IMR-90 (cell line): ENCODE measurements at regions not wholly inside any gene's neighbourhood (a gene's known extent, or its start where the extent isn't known, plus 50 kb on each side); places are given as distances from the start of the nearest gene placed in this dataset.

Experiments used
- ATAC-seq: fragments of 200-7000 bp; cut with Tn5 transposase; 2 replicates; pipeline ENCODE4 v1.9.1; 2020; ENCODE audit warnings: low read depth, mild to moderate bottlenecking, moderate library complexity
- BruUV-seq: library from RNA; stranded (reverse); fragments of 400-500 nt; replicated peaks from 2 replicates; lab custom pipeline; 2021; lab: Mats Ljungman, UMichigan
- CTCF ChIA-PET: fragments of 300-600 bp; formaldehyde crosslinking; extraction: SDS; loops from one replicate; lab custom pipeline; 2021; ENCODE audit warnings: antibody characterized with exemption; lab: Yijun Ruan, JAX
- POLR2A ChIA-PET: fragments of 300-600 bp; sonication (Branson Sonifier 250); formaldehyde crosslinking; loops from one replicate; lab custom pipeline; 2022; ENCODE audit warnings: antibody characterized with exemption; ENCODE audit not compliant: unreplicated experiment; lab: Charles Lee
- DNase-seq: peaks from one replicate; pipeline ENCODE4 v3.0.0; 2013
- H2AFZ ChIP-seq: replicated peaks from 2 replicates; pipeline ENCODE3; 2013; ENCODE audit warnings: low read length, mild to moderate bottlenecking; ENCODE audit not compliant: poor library complexity
- H2AK5ac ChIP-seq: 2 replicates; pipeline ENCODE4 v1.6.1; 2013; ENCODE audit warnings: low read depth, low read length, inconsistent platforms
- H2AK9ac ChIP-seq: replicated peaks from 2 replicates; pipeline ENCODE3; 2013; ENCODE audit warnings: mild to moderate bottlenecking, low read depth, low read length, moderate library complexity; ENCODE audit not compliant: poor library complexity
- H2BK120ac ChIP-seq: 2 replicates; pipeline ENCODE4 v1.6.1; 2013; ENCODE audit warnings: low read depth, low read length, inconsistent platforms
- H2BK15ac ChIP-seq: 3 replicates; pipeline ENCODE4 v1.6.1; 2013; ENCODE audit warnings: low read depth, low read length, inconsistent platforms
- H2BK20ac ChIP-seq: 2 replicates; pipeline ENCODE4 v1.6.1; 2013; ENCODE audit warnings: low read depth, mild to moderate bottlenecking, inconsistent platforms, low read length, moderate library complexity
- H2BK5ac ChIP-seq: 2 replicates; pipeline ENCODE4 v1.6.1; 2013; ENCODE audit warnings: mild to moderate bottlenecking, low read depth, low read length, inconsistent platforms; ENCODE audit not compliant: poor library complexity, severe bottlenecking
- H3K14ac ChIP-seq: replicated peaks from 2 replicates; pipeline ENCODE4 v1.6.1; 2013; ENCODE audit warnings: low read depth, low read length, inconsistent platforms
- H3K18ac ChIP-seq: 2 replicates; pipeline ENCODE4 v1.6.1; 2013; ENCODE audit warnings: low read depth, low read length, control low read depth
- H3K23ac ChIP-seq: 2 replicates; pipeline ENCODE4 v1.6.1; 2013; ENCODE audit warnings: low read depth, low read length, inconsistent platforms
- H3K27ac ChIP-seq: 2 replicates; pipeline ENCODE4 v1.5.1; 2013; ENCODE audit warnings: mild to moderate bottlenecking, control low read depth, low read length; ENCODE audit not compliant: insufficient read depth
- H3K27me3 ChIP-seq: 2 replicates; pipeline ENCODE4 v1.6.1; 2013; ENCODE audit warnings: low read length; ENCODE audit not compliant: control insufficient read depth, insufficient read depth
- H3K36me3 ChIP-seq: 2 replicates; pipeline ENCODE4 v1.6.1; 2013; ENCODE audit warnings: low read length, mixed read lengths; ENCODE audit not compliant: control insufficient read depth, insufficient read depth
- H3K4ac ChIP-seq: 2 replicates; pipeline ENCODE4 v1.6.1; 2013; ENCODE audit warnings: low read depth, low read length, inconsistent platforms
- H3K4me1 ChIP-seq: 2 replicates; pipeline ENCODE4 v1.6.1; 2013; ENCODE audit warnings: low read length, mixed read lengths; ENCODE audit not compliant: control insufficient read depth, insufficient read depth
- H3K4me2 ChIP-seq: 2 replicates; pipeline ENCODE4 v1.6.1; 2013; ENCODE audit warnings: low read depth, mild to moderate bottlenecking, control low read depth, low read length, moderate library complexity
- H3K4me3 ChIP-seq: 2 replicates; pipeline ENCODE4 v1.5.1; 2013; ENCODE audit warnings: low read depth, mild to moderate bottlenecking, control low read depth, low read length, moderate library complexity; ENCODE audit not compliant: insufficient read depth
- H3K56ac ChIP-seq: 2 replicates; pipeline ENCODE4 v1.6.1; 2013; ENCODE audit warnings: low read length, inconsistent platforms; ENCODE audit not compliant: insufficient read depth; ENCODE audit errors: extremely low read depth
- H3K79me1 ChIP-seq, 2 experiments: 2 replicates each; pipeline ENCODE4 v1.6.1; 2013; ENCODE audit warnings: low read length in 2 of 2, inconsistent platforms in 1 of 2, low read depth in 1 of 2
- H3K9ac ChIP-seq: 2 replicates; pipeline ENCODE4 v1.6.1; 2013; ENCODE audit warnings: low read depth, low read length, control low read depth
- H3K9me1 ChIP-seq: 2 replicates; pipeline ENCODE4 v1.6.1; 2013; ENCODE audit warnings: low read length, inconsistent platforms; ENCODE audit not compliant: insufficient read depth
- H3K9me3 ChIP-seq: 2 replicates; pipeline ENCODE4 v1.6.1; 2013; ENCODE audit warnings: low read length; ENCODE audit not compliant: control insufficient read depth, insufficient read depth
- H4K20me1 ChIP-seq: 2 replicates; pipeline ENCODE4 v1.6.1; 2013; ENCODE audit warnings: low read length, inconsistent platforms; ENCODE audit not compliant: insufficient read depth
- H4K5ac ChIP-seq: 2 replicates; pipeline ENCODE4 v1.6.1; 2013; ENCODE audit warnings: mild to moderate bottlenecking, low read depth, low read length, control low read depth
- H4K8ac ChIP-seq, 2 experiments: 2 replicates each; pipeline ENCODE4 v1.6.1; 2013; ENCODE audit warnings: low read depth in 2 of 2, low read length in 2 of 2, control low read depth in 1 of 2, inconsistent platforms in 1 of 2
- H4K91ac ChIP-seq: 2 replicates; pipeline ENCODE4 v1.6.1; 2013; ENCODE audit warnings: low read depth, low read length, inconsistent platforms; ENCODE audit not compliant: insufficient read depth
- BHLHE40 ChIP-seq: fragments of 150-350 bp; IDR thresholded peaks from 2 replicates; pipeline ENCODE4 v1.6.1; 2016; ENCODE audit warnings: mild to moderate bottlenecking, low read depth, low read length
- CEBPB ChIP-seq: IDR thresholded peaks from 2 replicates; pipeline ENCODE4 v1.6.1; 2012; ENCODE audit warnings: low read depth, low read length, improper control_type of control experiment
- CHD1 ChIP-seq: IDR thresholded peaks from 2 replicates; pipeline ENCODE4 v1.6.1; 2012; ENCODE audit warnings: low read depth, low read length, improper control_type of control experiment
- CTCF ChIP-seq: conservative IDR thresholded peaks from 2 replicates; pipeline ENCODE4 v1.5.1; 2012; ENCODE audit warnings: mild to moderate bottlenecking, low read depth, low read length, improper control_type of control experiment
- ELK1 ChIP-seq: fragments of 150-350 bp; IDR thresholded peaks from 2 replicates; pipeline ENCODE4 v1.6.1; 2016; ENCODE audit warnings: low read depth, mild to moderate bottlenecking, low read length, moderate library complexity, borderline replicate concordance
- FOS ChIP-seq: fragments of 150-350 bp; IDR thresholded peaks from 2 replicates; pipeline ENCODE4 v1.6.1; 2016; ENCODE audit warnings: low read depth, low read length
- MAFK ChIP-seq: IDR thresholded peaks from 2 replicates; pipeline ENCODE4 v1.6.1; 2012; ENCODE audit warnings: low read depth, low read length, improper control_type of control experiment
- MAZ ChIP-seq: IDR thresholded peaks from 2 replicates; pipeline ENCODE4 v1.6.1; 2012; ENCODE audit warnings: low read depth, mild to moderate bottlenecking, low read length, improper control_type of control experiment, moderate library complexity, borderline replicate concordance
- MXI1 ChIP-seq: IDR thresholded peaks from 2 replicates; pipeline ENCODE4 v1.6.1; 2012; ENCODE audit warnings: low read depth, mild to moderate bottlenecking, low read length, moderate library complexity, borderline replicate concordance
- NFE2L2 ChIP-seq: fragments of 150-350 bp; IDR thresholded peaks from 2 replicates; pipeline ENCODE4 v1.6.1; 2016; ENCODE audit warnings: low read depth, mild to moderate bottlenecking, low read length
- POLR2A ChIP-seq: IDR thresholded peaks from 2 replicates; pipeline ENCODE4 v1.6.1; 2012; ENCODE audit warnings: mild to moderate bottlenecking, low read depth, low read length
- RAD21 ChIP-seq: IDR thresholded peaks from 2 replicates; pipeline ENCODE4 v1.6.1; 2012; ENCODE audit warnings: low read length, improper control_type of control experiment
- RFX5 ChIP-seq: IDR thresholded peaks from 2 replicates; pipeline ENCODE4 v1.8.0; 2012; ENCODE audit warnings: low read depth, mild to moderate bottlenecking, low read length, moderate library complexity
- SMC3 ChIP-seq: fragments of 150-350 bp; IDR thresholded peaks from 2 replicates; pipeline ENCODE4 v1.6.1; 2016; ENCODE audit warnings: low read depth, mild to moderate bottlenecking, antibody characterized with exemption, low read length, moderate library complexity
- USF2 ChIP-seq: fragments of 150-350 bp; IDR thresholded peaks from 2 replicates; pipeline ENCODE4 v1.6.1; 2017; ENCODE audit warnings: mild to moderate bottlenecking, antibody characterized with exemption, low read length, low read depth
- WGBS, 2 experiments: methylation state at CpG; one replicate each; pipeline versions ENCODE4 v1.1.5 to v1.1.7; 2013; ENCODE audit warnings: missing lambda C conversion rate in 2 of 2; ENCODE audit not compliant: insufficient read length in 1 of 2; ENCODE audit errors: extremely low coverage in 2 of 2; 5-methylcytosine and 5-hydroxymethylcytosine counted together
- dilution Hi-C: fragments of 300-500 bp; cut with HindIII; formaldehyde crosslinking; loops from one replicate; pipeline ENCODE4 v1.14.3; 2018; ENCODE audit warnings: low sequenced_read_pairs; ENCODE audit not compliant: unreplicated experiment
- in situ Hi-C: fragments of 300-500 bp; cut with MboI; formaldehyde crosslinking; loops from 3 replicates; pipeline ENCODE4 v1.14.3; 2019; ENCODE audit warnings: low sequenced_read_pairs, inconsistent platforms, mixed read lengths
- intact Hi-C: fragments of 100-400 bp; cut with micrococcal nuclease; formaldehyde crosslinking; loops from 2 replicates; pipeline ENCODE4 v1.10.0; 2022

- Histone ChIP-seq H2AK9ac (no peak overlapping the region), H2BK20ac (no peak overlapping the region), H3K9ac (no peak overlapping the region), H3K23ac (no peak overlapping the region), H3K14ac (no peak overlapping the region), H3K56ac (no peak overlapping the region), H3K27ac (no peak overlapping the region), H3K4ac (no peak overlapping the region), H4K91ac (no peak overlapping the region), H2BK120ac (no peak overlapping the region; the same call in 1 of the 2 replicates), H3K36me3 (no peaks in the 10 kb centered on the region), H3K9me1 (peaks cover 9% of the 10 kb centered on the region), H3K4me1 (peaks cover 9% of the 10 kb centered on the region), H4K5ac (no peak overlapping the region), H2AK5ac (peak overlapping the region; percentile 71), H2BK5ac (no peak overlapping the region), H2AFZ (peak overlapping the region; percentile 35), H3K4me3 (no peak overlapping the region), H4K20me1 (no peaks in the 10 kb centered on the region), H3K27me3 (no peaks in the 10 kb centered on the region), H3K9me3 (peaks cover 7% of the 10 kb centered on the region), H3K4me2 (no peak overlapping the region), H2BK15ac (no peak overlapping the region), H4K8ac (no peak overlapping the region), H3K18ac (no peak overlapping the region), H3K79me1 (peaks cover 0 to 6% of the 10 kb centered on the region in 2 experiments; a peak in 2 of 4 replicates)
- no TSS peak for BruUV-seq
- DNase-seq: no peak
- ChIA-PET POLR2A (no interaction called here), CTCF (no interaction called here)
- no peak for ATAC-seq
- in situ Hi-C loops: no loop called here
- WGBS, 2 experiments: 88% methylated on average over 3 of the region's 21 CpGs; no CpG with 5 or more reads in 1 of the 2 experiments
- intact Hi-C loops: no loop called here
- dilution Hi-C loops: no loop called here
- TF ChIP-seq RAD21 (no peak), NFE2L2 (no peak), ELK1 (no peak), MAFK (no peak), MXI1 (no peak), RFX5 (no peak), USF2 (no peak), CHD1 (no peak), CTCF (no peak), CEBPB (no peak), POLR2A (no peak), SMC3 (no peak), FOS (no peak), MAZ (no peak), BHLHE40 (no peak)
Measured at GRCh38 chr16:86942151-86943051, 364.1 kb downstream of the FOXL1 start.
